Thyroid gland (tissue), 4 donors: ENCODE measurements at regions not wholly inside any gene's neighbourhood (a gene's known extent, or its start where the extent isn't known, plus 50 kb on each side); places are given as distances from the start of the nearest gene placed in this dataset.

Experiments used
- DNase-seq, 2 donors: peaks; one replicate each; pipeline ENCODE4 v3.0.0-alpha.2; 2019
- H3K27ac ChIP-seq, 3 donors: fragments of 200-600 bp; sonication (generic); 1 replicate in 2 of 3; 2 replicates in 1 of 3; pipeline ENCODE4 v1.5.1; 2016 to 2019; ENCODE audit warnings: mild to moderate bottlenecking in 1 of 3, moderate library complexity in 1 of 3
- H3K27me3 ChIP-seq: fragments of 200-600 bp; sonication (generic); one replicate; pipeline ENCODE4 v1.5.1; 2019
- H3K36me3 ChIP-seq, 2 donors: fragments of 200-600 bp; sonication (generic); one replicate each; pipeline ENCODE4 v1.5.1; 2016 to 2019
- H3K4me1 ChIP-seq, 2 donors: fragments of 200-600 bp; sonication (generic); one replicate each; pipeline ENCODE4 v1.5.1; 2017 to 2019
- H3K4me3 ChIP-seq, 3 donors: fragments of 200-600 bp; sonication (generic); replicated peaks in 1 of 3; 1 replicate in 2 of 3; 2 replicates in 1 of 3; pipeline ENCODE4 v1.5.1; 2016; ENCODE audit warnings: mild to moderate bottlenecking in 1 of 3
- H3K9me3 ChIP-seq: fragments of 200-600 bp; sonication (generic); one replicate; pipeline ENCODE4 v1.5.1; 2017
- POLR2A ChIP-seq, 2 donors: fragments of 450-650 bp; IDR thresholded peaks; one replicate each; pipeline ENCODE4 v1.6.1; 2017; ENCODE audit warnings: antibody characterized with exemption in 2 of 2, mild to moderate bottlenecking in 2 of 2, moderate library complexity in 1 of 2
- WGBS, 2 donors: methylation state at CpG; one replicate each; pipeline ENCODE4 v1.1.5; 2017; 5-methylcytosine and 5-hydroxymethylcytosine counted together
- intact Hi-C: fragments of 100-400 bp; cut with DNase I; formaldehyde crosslinking; loops from one replicate; pipeline ENCODE4 v1.15.1; 2023
- TF ChIP-seq, protein P1 (sequence below), 6 experiments: fragments of 200-600 bp in 3 of 6; fragments of 450-650 bp in 3 of 6; sonication (generic) in 3 of 6; IDR thresholded peaks; one replicate each; pipeline ENCODE4 v1.5.1; 2016 to 2019; ENCODE audit warnings: antibody characterized with exemption in 6 of 6, mild to moderate bottlenecking in 2 of 6, inconsistent platforms in 1 of 6, moderate library complexity in 1 of 6

DNA sequence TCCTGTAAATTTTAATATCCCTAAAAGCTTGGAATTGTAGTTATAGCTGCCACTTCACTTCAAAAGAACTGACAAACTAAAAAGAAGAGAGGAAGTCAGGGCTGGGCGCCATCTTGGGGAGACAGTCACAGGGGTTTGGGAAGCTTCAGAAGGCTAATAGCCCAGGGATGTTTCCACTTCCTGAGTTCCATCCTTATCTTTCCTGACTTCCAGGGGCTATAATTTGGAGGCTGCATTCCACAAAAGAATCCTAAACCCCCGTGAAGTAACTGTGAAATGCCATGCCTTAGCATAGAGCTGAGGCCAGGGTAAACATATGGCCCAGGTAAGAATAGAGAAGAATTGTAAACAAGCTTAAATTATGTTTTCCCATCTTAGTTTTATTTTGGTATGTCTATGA, 75.4 kb upstream of the LPAR1 start:
- H3K27me3 ChIP-seq, result no peaks in the 10 kb centered on the region
- intact Hi-C loops, result no loop called here
- H3K27ac ChIP-seq, result no peak overlapping the region
- DNase-seq, result no peak
- no peaks in the 10 kb centered on the region for H3K36me3 ChIP-seq
- H3K4me3 ChIP-seq, result no peak overlapping the region
- TF ChIP-seq, protein P1, sequence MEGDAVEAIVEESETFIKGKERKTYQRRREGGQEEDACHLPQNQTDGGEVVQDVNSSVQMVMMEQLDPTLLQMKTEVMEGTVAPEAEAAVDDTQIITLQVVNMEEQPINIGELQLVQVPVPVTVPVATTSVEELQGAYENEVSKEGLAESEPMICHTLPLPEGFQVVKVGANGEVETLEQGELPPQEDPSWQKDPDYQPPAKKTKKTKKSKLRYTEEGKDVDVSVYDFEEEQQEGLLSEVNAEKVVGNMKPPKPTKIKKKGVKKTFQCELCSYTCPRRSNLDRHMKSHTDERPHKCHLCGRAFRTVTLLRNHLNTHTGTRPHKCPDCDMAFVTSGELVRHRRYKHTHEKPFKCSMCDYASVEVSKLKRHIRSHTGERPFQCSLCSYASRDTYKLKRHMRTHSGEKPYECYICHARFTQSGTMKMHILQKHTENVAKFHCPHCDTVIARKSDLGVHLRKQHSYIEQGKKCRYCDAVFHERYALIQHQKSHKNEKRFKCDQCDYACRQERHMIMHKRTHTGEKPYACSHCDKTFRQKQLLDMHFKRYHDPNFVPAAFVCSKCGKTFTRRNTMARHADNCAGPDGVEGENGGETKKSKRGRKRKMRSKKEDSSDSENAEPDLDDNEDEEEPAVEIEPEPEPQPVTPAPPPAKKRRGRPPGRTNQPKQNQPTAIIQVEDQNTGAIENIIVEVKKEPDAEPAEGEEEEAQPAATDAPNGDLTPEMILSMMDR (IDR thresholded peaks at IDR 0.05), result no peak
- TF ChIP-seq POLR2A (IDR thresholded peaks at IDR 0.05), result no peak
- WGBS, 2 donors, result 81 to 86% methylated on average over 2 of the region's 2 CpGs
- H3K4me1 ChIP-seq, result no peaks in the 10 kb centered on the region
- H3K9me3 ChIP-seq, result no peaks in the 10 kb centered on the region

DNA sequence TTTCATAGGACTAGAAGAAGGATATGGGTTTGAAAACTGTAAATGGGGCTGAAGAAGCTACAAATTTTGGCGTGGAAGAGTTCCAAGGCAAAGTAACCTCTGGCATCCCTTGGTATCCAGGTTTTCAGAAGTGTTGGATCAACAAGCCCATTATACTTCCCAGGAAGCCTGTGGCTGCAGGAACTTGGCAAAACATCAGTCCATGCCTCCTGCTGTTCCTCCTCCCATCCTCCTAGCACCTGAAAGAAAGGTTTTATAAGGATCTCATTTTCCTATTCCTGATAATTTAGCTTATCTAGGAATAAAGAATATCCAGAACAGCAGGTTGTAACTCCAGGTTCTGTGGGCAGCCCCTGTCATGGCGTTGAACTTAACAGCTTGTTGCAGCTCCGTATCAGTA, 72.5 kb upstream of the LPAR1 start:
- Histone ChIP-seq H3K4me3 (no peak overlapping the region), H3K27me3 (no peaks in the 10 kb centered on the region), H3K9me3 (no peaks in the 10 kb centered on the region), H3K4me1 (no peaks in the 10 kb centered on the region), H3K36me3 (no peaks in the 10 kb centered on the region), H3K27ac (no peak overlapping the region)
- 68 to 84% methylated on average over 3 of the region's 3 CpGs for WGBS, 2 donors
- DNase-seq, result no peak
- no peak for TF ChIP-seq POLR2A (IDR thresholded peaks at IDR 0.05)
- TF ChIP-seq, protein P1 (IDR thresholded peaks at IDR 0.05), result no peak
- intact Hi-C loops, result no loop called here

DNA sequence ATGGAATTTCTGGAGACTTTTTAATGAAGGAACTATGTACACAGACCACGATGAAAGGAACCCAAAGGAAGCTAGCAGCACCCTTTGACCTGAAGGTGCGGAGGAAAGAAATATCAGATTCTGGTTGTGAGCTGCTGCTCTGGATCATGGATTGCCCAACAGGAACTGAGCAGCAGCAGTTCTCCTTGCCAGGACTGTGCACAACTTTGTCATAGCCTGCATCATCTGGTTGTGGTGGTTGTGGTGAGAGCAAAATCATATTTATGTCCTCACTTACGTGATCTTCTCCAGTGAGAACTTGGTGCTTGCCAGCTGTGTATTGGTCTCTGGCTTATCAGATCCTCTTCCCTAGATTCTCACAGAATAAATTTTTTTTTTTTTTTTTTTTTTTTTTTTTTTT, 70.7 kb upstream of the LPAR1 start:
- no peak overlapping the region for H3K27ac ChIP-seq
- no peak for DNase-seq
- intact Hi-C loops, result no loop called here
- no peaks in the 10 kb centered on the region for H3K27me3 ChIP-seq
- H3K9me3 ChIP-seq, result no peaks in the 10 kb centered on the region
- TF ChIP-seq, protein P1 (IDR thresholded peaks at IDR 0.05), result no peak
- H3K4me3 ChIP-seq, result no peak overlapping the region
- no peaks in the 10 kb centered on the region for H3K4me1 ChIP-seq
- H3K36me3 ChIP-seq, result no peaks in the 10 kb centered on the region
- 80 to 95% methylated on average over 3 of the region's 3 CpGs for WGBS, 2 donors

DNA sequence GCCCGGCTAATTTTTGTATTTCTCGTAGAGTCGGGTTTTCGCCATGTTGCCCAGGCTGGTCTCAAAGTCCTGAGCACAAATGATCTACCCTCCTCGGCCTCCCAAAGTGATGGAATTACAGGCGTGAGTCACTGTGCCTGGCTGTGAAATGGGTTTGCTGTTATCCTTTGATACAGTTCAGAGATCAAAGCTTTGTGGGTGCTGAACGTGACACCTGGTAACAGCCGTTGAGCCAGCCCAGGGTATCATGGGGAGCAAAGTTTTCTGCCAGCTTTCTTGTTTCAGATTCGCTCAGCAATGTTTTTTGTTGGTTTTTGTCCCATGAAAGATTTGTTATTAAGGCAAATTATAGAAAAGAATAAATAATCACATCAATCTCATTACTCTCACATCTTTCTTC, 68.9 kb upstream of the LPAR1 start:
- H3K36me3 ChIP-seq, result no peaks in the 10 kb centered on the region
- no peaks in the 10 kb centered on the region for H3K27me3 ChIP-seq
- TF ChIP-seq, protein P1 (IDR thresholded peaks at IDR 0.05), result no peak
- TF ChIP-seq POLR2A (IDR thresholded peaks at IDR 0.05), result no peak
- no peaks in the 10 kb centered on the region for H3K9me3 ChIP-seq
- H3K27ac ChIP-seq, result no peak overlapping the region
- intact Hi-C loops, result no loop called here
- DNase-seq, result no peak
- H3K4me3 ChIP-seq, result no peak overlapping the region
- 81 to 92% methylated on average over 9 of the region's 9 CpGs for WGBS, 2 donors
- no peaks in the 10 kb centered on the region for H3K4me1 ChIP-seq

DNA sequence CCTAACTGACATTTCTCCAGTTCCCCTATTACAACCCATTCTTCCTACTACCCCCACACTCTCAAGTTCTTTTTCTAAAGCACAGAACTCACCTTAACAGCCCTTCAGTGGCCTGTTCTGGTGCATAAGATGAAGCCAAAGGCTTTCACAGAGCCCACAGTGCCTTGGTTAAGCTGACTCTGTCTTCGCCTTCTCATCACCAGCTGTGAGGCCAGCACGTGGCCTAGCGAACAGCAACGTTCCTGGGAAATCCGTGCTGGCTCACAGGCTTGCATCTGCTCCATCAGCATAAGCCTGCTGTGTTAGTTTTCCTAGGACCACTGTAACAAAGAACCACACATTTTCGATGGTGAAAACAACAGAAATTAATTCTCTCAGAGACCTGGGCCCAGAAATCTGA, 67.9 kb upstream of the LPAR1 start:
- intact Hi-C loops, result no loop called here
- no peak overlapping the region for H3K4me3 ChIP-seq
- WGBS, 2 donors, result 71 to 81% methylated on average over 6 of the region's 6 CpGs
- no peaks in the 10 kb centered on the region for H3K27me3 ChIP-seq
- H3K36me3 ChIP-seq, result no peaks in the 10 kb centered on the region
- TF ChIP-seq POLR2A (IDR thresholded peaks at IDR 0.05), result no peak
- TF ChIP-seq, protein P1 (IDR thresholded peaks at IDR 0.05), result no peak
- no peak overlapping the region for H3K27ac ChIP-seq
- no peaks in the 10 kb centered on the region for H3K9me3 ChIP-seq
- no peak for DNase-seq
- no peaks in the 10 kb centered on the region for H3K4me1 ChIP-seq
